AG20443 (cell line): ENCODE measurements at regions not wholly inside any gene's neighbourhood (a gene's known extent, or its start where the extent isn't known, plus 50 kb on each side); places are given as distances from the start of the nearest gene placed in this dataset.

ENCODE experiments used
- DNase-seq: peaks from one replicate; pipeline ENCODE4 v3.0.0; 2012; ENCODE audit warnings: low spot score, mixed read lengths

DNA sequence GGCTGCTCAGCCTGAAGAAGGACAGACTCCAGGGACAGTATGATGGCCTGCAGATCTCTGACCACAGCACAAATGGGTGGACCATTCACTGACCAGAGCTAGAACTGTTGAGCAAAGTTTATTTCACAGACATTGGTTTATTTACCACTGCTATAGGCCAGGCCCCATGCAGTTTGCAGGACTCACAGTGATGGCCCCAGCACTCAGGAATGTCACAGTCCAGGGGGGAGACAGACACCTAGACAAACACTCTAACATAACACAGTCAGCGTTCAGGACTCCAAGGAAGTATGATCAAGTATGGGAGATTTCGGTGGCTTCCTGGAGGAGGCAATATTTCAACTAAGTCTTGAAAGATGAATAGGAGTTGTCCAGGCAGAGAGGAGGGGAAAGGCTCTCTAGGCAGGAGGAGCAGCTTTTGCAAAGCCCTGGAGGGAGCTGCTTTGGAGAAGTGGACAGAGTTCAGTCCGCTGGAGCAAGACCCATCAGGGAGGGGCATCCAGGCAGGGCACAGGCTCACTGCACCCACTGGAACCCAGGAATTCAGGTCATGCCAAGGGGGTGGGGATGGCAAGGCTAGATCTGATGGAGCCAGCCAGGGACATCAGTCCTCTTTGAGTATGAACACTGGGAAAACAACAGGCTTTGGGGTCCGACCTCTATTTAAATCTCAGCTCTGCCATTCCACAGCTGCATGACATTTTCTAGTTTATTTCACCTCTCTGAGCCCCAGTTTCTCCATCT lies 454.3 kb downstream of the MATN1 start:
- DNase-seq = no peak

DNA sequence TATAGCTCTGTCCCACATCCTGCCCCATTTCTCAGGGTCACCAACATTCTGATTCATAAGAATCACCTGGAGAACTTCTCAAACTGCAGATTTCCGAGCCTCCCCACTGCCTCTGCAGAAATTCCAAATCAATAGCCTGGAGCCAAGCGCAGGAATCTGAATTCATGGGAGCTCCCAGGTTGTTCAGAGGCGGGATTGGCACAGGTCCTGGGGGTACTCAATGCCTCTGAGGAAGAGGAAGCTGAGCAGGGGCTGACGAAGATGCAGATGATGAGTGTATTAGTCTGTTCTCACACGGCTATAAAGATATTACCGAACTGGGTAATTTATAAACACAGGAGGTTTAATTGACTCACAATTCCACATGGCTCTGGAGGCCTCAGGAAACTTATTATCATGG lies 455.5 kb downstream of the MATN1 start:
- DNase-seq = no peak

DNA sequence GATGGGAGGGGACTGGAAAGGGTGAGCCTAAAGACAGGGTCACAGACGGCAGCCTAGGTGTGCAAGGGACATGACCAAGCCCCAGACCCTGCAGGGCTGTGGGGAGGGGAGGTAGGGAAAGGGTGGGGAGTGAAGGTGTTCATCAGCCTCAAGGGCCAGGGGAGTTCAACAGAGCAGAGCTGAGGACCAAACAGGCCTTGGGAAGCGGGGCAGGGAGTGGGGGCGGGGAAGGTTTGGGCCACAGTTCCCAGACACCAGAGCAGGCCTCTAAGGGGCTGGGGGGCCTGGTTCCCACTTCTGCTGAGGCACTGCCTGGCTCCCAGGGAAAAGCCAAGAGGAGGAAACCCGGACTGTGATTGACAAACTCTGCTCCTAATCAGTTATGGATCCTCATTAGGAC lies 456.3 kb downstream of the MATN1 start:
- no peak for DNase-seq

DNA sequence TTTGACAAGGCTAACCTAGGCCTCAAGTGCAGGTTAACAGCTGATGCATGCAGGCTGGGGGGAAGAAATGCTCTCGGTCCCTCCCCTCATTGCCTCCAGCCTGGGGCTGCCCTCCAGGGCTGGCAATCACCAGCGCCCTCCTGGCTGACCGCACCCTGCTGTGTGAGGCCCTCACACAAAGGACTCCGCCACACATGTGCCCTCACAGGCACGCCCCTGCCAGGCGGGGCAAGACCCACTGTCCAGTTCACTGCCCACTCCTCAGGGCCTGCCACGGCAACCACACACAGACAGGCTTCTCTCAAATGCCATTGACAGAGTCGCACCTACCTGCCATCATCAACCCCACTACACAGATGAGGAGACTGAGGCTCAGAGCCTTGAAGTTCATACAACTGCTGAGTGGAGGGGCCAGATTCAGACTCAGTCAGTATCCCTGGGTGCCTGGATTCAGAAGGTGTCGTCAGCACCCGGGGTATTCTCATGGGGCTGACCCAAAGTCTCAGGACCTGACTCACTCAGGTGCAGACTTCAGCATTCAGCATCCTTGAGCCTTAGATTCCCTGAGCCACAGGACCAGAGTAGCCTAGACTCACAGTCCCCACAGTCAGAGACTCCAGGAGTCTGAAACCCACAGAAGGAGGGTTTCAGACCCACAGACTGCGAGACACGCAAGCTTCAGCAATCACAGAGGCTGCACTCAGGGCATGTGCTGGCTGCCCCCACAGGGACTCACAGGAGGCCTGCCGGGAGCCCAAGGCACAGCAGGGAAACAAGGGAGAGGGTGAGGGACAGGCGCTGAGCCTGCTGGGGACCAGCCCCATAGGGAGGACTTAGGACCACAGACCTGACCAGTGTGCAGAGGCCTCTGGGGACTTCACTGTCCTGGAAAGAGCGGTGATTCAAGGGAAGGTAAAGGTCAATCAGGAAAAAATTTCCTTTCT lies 458.0 kb downstream of the MATN1 start:
- DNase-seq = no peak

DNA sequence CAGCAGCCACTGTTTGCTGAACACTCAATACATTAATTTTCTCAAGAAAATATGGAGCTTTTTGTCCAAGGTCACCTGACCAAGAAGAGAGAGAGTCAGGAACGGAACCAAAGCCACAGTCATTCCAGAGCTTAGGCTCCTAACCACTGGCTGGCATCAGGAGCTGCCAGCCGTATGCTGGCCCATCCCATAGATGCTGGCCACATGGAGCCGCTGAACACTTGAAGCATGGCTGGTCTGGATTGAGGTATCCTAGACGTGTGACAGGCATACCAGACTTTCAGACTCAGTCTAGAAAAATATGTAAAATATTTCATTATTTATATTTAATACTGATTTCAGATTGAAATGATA lies 458.7 kb downstream of the MATN1 start:
- DNase-seq = no peak

DNA sequence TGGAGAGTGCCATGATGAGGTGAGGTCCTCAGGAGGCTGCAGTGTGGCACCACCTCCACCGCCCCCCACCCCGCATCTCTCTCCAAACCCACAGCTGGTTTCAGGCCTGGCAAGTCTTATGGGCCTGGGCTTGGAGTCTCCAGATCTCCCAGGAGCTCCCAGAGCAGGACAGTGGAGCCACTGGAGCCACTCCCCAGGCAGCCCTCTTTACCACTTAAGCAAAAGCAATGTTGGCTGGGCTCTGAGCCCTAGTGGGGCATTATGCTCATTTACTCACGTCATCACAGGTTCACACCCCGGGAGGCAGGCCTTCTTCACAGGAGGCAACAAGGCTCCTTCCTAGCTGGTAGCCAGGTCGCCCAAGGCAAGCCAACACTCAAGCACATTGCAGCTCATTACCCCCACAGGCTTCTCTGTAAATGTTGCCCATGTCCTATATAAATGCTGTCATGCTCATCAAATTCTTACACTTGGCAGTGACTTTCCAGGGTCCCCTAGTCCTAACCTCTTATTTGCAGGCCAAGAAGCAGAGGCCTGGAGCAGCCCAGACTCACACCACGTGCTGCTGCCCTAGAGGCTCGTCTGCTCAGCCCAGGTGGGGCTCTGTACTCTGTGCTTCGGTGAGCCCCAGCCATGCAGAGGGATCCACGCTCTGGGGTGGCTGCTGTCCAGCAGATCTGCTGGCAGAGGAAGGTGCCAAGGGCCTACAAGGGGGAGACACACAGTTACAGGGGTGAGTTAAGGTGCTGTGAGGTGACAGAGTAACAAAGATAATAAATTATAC lies 459.3 kb downstream of the MATN1 start:
- no peak for DNase-seq

DNA sequence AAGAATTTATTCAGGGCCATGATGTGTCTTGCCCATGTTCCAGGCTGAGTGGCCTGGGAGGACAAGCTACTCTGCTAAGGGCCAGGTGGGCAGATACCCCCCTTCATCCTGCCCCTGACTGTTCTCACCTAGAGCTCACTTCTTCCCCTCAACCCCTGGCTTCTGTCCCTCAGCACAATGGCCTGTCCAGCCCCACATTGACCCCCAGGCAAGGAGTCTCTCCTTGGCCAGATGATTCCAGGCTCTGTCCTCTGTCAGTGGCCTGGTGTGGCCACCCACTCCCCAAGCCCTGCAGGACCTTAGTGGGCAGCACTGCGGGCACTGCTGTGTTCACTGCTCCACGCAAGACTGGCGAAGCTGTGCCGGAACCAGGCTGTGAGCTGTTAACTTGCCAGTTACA lies 460.0 kb downstream of the MATN1 start:
- no peak for DNase-seq

DNA sequence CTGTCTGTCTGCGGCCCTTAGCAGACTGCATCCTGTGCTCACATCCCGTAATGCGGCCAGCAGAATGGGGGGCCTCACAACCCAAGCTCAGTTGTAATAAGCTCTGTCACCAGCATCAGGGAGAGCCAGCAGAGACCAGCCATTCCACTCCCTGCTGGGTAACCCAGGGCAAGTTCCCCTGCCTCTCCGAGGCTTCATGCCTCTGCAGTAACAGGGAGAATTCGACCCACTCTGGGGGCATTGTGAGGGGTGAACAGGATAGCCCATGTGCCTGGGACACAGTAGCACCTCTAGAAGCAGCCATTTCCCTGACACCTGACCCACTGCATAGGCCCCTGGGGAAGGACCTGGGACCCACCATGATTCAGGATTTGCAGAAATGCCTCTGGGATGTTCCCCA lies 461.2 kb downstream of the MATN1 start:
- no peak for DNase-seq

DNA sequence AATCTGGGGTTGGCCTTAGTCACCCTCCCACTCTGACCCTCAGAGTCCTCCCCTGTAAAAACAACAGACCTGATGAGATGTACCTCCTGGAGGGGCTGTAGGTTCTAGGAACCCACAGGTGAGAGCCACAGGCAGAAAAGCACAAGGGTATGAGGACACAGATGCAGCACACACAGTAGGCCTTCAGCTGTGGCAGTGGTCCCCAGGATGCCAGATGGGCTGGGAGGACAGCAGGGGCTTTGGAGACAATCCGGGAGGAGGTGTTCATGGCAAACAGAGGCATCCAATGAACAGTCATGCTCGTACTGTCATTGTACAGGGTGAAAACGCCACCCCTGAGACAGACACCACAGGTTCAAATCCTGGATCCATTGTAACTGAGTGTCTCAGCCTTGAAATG lies 463.1 kb downstream of the MATN1 start:
- no peak for DNase-seq

DNA sequence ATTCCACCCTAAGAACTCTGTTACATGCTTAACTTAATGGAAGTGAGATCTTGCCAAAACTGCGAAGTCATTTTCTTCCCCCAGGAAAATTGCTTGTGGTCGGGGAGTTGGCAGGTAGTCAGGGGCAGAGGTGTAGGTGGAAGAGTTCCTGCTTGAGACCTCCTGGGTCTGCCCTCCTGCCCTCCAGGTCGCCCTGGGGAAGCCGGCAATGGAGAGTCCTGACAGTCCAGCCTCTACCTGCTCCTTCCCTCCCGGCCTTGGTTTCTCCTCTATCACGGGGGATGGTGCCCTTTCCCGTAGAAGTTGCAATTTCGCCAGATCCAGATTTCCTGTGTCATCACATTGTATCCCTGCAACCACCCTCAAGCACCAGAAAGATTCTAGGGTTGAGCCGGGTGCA lies 463.8 kb downstream of the MATN1 start:
- DNase-seq = no peak

DNA sequence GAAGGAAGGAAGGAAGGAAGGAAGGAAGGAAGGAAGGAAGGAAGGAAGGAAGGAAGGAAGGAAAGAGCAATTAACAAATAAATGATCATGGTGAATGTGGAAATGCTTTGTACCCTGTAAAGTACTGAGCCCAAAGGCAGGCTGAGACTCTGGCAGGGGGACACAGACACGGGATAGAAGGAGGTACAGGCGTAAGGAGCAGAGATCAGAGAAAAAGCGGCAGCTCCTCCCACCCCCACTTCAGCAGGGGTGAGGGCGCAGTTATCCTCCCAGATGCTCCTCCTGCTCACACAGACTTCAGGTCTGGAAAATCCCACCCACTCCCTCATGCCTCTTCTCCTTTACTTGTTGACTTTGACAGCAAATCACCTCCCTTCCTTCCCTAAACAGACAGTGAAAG lies 464.5 kb downstream of the MATN1 start:
- no peak for DNase-seq

DNA sequence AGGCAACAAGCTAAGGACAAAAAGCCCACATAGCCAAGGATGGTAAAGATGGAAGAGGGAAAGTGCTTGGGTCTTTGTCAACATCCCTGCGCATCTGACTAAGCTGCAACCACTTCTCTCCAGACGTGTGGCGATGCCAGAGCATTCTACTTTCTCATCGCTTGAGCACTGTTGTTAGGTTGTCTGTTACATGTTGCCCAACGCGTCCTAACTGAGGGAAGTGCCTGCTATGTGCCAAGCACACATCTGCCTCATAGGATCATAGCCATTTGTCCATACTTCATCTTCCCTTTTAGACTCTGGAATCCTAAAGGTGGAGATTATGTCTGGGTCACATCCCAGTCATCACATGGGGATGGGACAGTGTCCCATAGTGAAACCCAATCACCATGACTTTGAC lies 464.9 kb downstream of the MATN1 start:
- DNase-seq = no peak

DNA sequence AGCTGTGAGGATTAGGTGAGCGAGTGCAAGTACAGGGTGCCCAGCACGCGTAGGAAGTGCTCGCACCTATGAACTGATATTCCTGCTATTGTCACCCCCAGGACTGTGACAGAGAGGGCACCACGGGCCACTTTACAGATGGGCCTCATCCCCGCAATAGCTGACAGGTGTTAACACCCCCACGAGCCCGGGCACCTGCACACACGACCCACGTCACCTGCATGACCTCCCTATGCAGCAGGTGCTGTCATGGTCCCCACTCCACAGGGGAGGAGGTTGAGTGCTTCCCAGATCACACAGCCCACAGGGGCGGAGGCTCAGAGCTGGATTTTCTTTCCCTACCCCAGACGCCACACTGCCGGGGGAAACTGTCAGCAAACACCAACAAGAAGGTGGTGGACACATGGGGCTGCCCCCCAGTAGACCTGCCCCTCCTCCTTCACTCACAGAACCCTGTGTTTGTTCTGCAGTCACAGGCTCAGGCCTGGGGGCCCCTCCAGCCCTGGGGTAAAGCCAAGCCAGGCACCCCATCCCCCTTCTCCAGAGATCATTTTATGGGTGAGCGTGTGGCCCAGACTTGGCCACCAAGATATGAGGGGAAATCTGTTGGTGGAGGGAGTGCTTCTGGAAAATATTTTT lies 465.5 kb downstream of the MATN1 start:
- DNase-seq = no peak

DNA sequence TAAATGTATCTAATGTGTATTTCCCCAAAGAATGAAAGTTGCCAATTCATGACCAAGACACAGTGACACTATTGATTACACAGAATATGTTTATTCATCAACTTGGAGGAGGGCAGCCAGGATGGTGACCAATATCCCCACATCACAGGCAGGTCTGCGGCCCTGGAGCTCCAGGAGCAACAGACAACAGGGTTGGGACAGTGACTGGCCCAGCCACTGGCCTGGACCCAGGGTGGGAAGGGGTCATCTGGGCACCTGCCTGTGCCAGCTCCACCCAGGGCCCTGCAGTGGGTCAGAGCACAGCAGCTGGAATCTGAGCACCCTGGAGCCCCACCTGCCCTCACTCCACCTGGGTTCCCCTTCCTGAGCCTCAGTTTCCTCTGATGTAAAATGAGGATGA lies 466.1 kb downstream of the MATN1 start:
- DNase-seq = no peak

DNA sequence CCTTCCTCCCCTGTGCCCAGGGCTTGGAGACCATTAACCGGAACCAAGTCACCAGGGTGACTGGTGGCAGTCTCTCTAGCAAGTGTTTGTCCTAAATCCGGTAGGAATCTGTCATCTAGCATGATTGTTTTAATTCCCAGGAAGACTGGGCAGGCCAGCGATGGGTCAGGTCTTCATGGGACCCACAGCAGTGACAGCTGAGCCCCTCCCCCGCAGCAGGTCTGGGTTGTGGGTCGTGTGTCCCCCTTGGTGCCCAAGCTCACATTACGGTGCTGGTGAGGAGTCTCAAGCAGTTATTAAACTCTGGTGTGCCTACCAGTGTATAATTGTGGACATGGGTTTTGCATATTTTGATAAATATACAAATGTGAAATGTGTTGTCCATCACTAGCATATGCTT lies 466.5 kb downstream of the MATN1 start:
- no peak for DNase-seq

DNA sequence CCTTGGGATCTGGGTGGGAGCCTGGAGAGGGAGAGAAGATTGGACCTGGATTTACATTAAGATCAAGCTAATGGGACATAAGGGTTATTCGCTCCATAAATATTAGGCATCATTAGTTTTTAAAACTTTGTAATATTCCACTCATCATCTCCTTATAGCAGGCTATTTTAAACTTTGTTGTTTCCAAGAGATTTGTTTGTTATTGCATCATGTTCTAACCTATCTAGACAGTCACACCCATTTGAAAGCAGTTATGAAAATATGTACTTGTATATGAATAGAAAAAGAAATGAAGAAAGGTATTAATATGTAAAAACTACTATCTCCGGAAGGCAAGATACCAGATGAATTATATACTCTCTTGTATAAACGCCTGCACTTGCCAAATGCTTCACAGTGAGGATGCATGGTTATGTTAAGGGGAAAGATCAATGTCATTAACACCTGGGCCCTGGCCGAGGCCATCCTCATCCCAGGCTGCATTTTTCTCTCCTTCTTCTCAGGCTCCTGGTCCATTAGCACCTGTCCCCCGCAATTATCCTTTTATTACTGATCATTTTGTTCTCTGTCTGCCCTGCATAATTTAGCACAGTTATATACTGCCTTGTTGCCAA lies 468.2 kb downstream of the MATN1 start:
- DNase-seq = no peak

DNA sequence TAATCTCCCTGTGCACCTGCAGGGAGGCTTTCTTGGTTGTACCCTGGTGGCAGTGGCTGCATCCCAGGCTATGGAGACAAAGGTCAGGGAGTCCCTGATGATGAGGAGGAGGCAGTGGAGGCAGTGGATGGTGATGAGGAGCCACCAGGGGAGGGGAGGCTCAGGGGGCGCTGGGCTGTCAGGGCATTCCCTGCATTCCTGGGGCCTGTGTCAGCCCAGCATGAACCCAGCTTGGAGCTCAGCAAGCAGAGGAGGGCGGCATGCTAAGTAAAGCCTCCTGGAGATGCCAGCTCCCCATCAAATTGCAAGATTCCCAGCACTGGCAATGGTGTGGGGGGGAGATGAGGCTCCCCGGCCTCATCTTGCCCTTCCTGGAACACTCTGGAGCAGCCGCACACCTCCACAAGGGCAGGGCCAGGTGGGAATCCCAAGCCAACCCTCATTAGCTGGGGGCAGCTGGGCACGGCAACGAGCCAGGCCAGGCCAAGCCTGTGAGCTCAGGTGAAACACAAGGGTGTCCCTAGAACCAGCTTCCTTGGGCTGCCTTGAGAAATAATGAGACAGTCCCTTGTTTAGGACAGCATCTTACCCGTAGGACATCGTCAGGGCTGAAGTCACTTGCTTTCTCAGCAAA lies 469.5 kb downstream of the MATN1 start:
- no peak for DNase-seq

DNA sequence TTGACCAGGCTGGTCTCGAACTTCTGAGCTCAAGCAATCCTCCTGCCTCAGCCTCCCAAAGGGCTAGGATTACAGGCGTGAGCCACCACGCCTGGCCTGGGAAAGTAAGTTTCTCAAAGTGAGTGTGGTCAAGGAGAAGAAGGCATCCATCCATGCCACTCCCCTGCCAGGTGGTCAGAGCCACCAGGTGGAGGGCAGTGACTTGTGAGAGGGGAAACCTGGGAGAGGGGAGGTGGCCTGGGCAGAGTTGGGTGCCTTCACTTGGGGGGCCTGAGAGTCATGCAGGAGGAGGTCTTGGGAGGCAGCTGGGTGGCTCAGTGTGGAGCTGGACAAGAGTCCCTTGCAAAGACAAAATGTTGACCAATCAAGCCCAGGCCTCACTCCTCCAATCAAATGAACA lies 470.0 kb downstream of the MATN1 start:
- DNase-seq = no peak

DNA sequence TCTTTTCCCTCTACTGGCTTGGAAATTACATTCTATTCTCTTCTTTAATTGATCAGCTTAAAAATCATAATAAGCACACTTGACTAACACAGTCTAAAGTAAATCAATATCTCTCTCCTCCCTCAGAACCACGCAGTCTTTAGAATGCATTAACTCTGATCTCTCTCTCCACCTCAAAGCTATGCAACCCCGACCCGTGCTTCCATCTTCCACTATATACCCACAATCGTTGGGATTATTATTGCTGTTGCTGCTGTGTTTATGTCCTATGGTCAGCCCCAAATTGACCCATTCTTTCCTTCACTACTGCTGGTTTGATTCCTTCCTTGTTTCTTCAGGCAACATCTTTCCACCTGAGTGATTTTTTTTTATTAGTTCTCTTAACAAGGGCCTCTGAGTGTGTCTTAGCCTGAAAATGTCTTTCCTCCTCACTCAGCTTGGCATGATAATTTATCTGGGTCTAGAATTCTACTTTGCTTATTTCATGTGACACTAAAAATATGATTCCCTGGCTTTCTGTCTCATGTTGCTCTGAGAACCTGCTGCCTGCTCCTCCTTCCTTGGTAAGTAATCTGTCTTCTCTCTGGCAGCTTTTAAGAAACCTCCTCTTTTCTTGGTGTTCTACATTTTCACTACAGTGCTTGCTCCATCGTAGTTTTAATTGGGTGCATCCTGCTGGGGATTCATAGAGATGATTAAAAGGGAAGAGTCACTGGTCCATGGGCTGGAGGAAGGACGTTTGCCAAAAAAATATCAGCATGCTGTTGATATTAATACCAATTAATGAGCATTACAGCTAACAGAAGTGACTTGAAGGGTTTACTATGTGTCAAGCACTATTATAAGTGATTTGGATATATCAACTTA lies 472.2 kb downstream of the MATN1 start:
- no peak for DNase-seq

DNA sequence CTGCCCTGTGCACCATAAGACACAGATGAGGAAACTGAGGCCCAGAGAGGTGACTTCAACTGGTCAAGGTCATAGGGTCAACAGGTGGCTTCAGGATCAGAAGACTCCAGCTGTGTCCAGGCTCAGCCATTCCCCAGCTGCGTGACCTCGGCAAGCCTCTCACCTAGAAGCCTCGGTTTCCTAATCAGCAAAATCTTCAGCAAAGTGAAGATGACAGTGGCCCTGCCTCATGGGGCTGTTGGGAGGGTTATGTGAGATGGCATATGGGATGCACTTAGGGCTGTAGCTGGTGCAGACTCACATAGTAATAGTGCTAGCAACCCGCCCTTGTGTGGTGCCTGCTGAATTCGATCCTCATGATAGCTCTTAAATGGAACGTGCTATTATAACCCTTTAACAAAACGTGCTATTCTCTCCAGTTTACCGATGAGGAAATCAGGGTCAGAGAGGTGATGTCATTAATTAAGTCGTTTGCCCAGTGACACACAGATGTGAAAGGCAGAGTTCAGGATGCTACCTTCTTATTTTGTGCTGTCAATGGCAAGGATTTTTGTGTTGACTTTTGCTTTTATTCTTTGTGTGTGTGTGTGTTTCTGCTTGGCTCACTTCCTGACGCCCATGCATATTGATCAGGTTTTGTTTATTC lies 472.9 kb downstream of the MATN1 start:
- no peak for DNase-seq
